Neuron (in vitro differentiated cells): ENCODE measurements at regions not wholly inside any gene's neighbourhood (a gene's known extent, or its start where the extent isn't known, plus 50 kb on each side); places are given as distances from the start of the nearest gene placed in this dataset.
"Not testable (repeated sequence)": the region's sequence is repeated elsewhere in the genome, so short reads cannot be mapped to it uniquely, and the experiment has no call there.

Experiments used
- H2AFZ ChIP-seq: one replicate; pipeline ENCODE4 v1.6.1; 2013; ENCODE audit warnings: low read depth, mild to moderate bottlenecking, inconsistent platforms, low read length, moderate library complexity
- H3K27me3 ChIP-seq: one replicate; pipeline ENCODE4 v1.6.1; 2013; ENCODE audit warnings: low read length; ENCODE audit not compliant: insufficient read depth
- H3K36me3 ChIP-seq: one replicate; pipeline ENCODE4 v1.6.1; 2013; ENCODE audit warnings: low read length; ENCODE audit not compliant: insufficient read depth
- H3K4me1 ChIP-seq: one replicate; pipeline ENCODE4 v1.6.1; 2013; ENCODE audit warnings: low read length; ENCODE audit not compliant: insufficient read depth
- H3K4me3 ChIP-seq: 2 replicates; pipeline ENCODE4 v1.5.1; 2013; ENCODE audit warnings: mild to moderate bottlenecking, low read length, moderate library complexity
- H3K9me3 ChIP-seq: one replicate; pipeline ENCODE4 v1.6.1; 2013; ENCODE audit warnings: low read length

- not testable (repeated sequence) for H2AFZ ChIP-seq, H3K36me3 ChIP-seq, H3K9me3 ChIP-seq, H3K27me3 ChIP-seq, H3K4me1 ChIP-seq, H3K4me3 ChIP-seq
Measured at GRCh38 chr3:75319776-75320175, 344.4 kb upstream of the FRG2C start.

- Histone ChIP-seq H3K4me3 (no peak overlapping the region), H2AFZ (no peak overlapping the region), H3K4me1 (no peaks in the 10 kb centered on the region), H3K9me3 (no peaks in the 10 kb centered on the region), H3K36me3 (no peaks in the 10 kb centered on the region), H3K27me3 (no peaks in the 10 kb centered on the region)
Measured at GRCh38 chr3:75320369-75320768, 343.8 kb upstream of the FRG2C start.

GRCh38 chr3:75321060-75321459 is 343.1 kb upstream of the FRG2C start:
- H3K4me3 ChIP-seq = no peak overlapping the region
- H3K27me3 ChIP-seq = no peaks in the 10 kb centered on the region
- H3K36me3 ChIP-seq = no peaks in the 10 kb centered on the region
- no peak overlapping the region for H2AFZ ChIP-seq
- H3K9me3 ChIP-seq = no peaks in the 10 kb centered on the region
- H3K4me1 ChIP-seq = no peaks in the 10 kb centered on the region

GRCh38 chr3:75323936-75324335 is 340.2 kb upstream of the FRG2C start:
- not testable (repeated sequence) for H3K36me3 ChIP-seq, H3K9me3 ChIP-seq, H3K27me3 ChIP-seq, H3K4me3 ChIP-seq, H2AFZ ChIP-seq, H3K4me1 ChIP-seq

- Histone ChIP-seq H3K4me1 (no peaks in the 10 kb centered on the region), H3K36me3 (no peaks in the 10 kb centered on the region), H3K4me3 (no peak overlapping the region), H3K27me3 (no peaks in the 10 kb centered on the region), H2AFZ (no peak overlapping the region), H3K9me3 (no peaks in the 10 kb centered on the region)
Measured at GRCh38 chr3:75325716-75326115, 338.4 kb upstream of the FRG2C start.

GRCh38 chr3:75327453-75327852 is 336.7 kb upstream of the FRG2C start:
- no peaks in the 10 kb centered on the region for H3K9me3 ChIP-seq
- H3K36me3 ChIP-seq = no peaks in the 10 kb centered on the region
- H3K27me3 ChIP-seq = no peaks in the 10 kb centered on the region
- H3K4me3 ChIP-seq = no peak overlapping the region
- H3K4me1 ChIP-seq = no peaks in the 10 kb centered on the region
- no peak overlapping the region for H2AFZ ChIP-seq

- no peaks in the 10 kb centered on the region for H3K36me3 ChIP-seq
- no peak overlapping the region for H2AFZ ChIP-seq
- no peaks in the 10 kb centered on the region for H3K4me1 ChIP-seq
- H3K9me3 ChIP-seq = no peaks in the 10 kb centered on the region
- H3K27me3 ChIP-seq = no peaks in the 10 kb centered on the region
- no peak overlapping the region for H3K4me3 ChIP-seq
Measured at GRCh38 chr3:75329476-75330097, 334.5 kb upstream of the FRG2C start.

- H3K4me3 ChIP-seq, H3K9me3 ChIP-seq, H2AFZ ChIP-seq, H3K27me3 ChIP-seq, H3K4me1 ChIP-seq, H3K36me3 ChIP-seq: not testable (repeated sequence)
Measured at GRCh38 chr3:75330446-75330845, 333.7 kb upstream of the FRG2C start.

GRCh38 chr3:75332090-75332489 is 332.0 kb upstream of the FRG2C start:
- not testable (repeated sequence) for H3K9me3 ChIP-seq, H3K27me3 ChIP-seq, H2AFZ ChIP-seq, H3K4me1 ChIP-seq, H3K36me3 ChIP-seq, H3K4me3 ChIP-seq

- no peak overlapping the region for H2AFZ ChIP-seq
- no peaks in the 10 kb centered on the region for H3K36me3 ChIP-seq
- no peak overlapping the region for H3K4me3 ChIP-seq
- peaks cover 3% of the 10 kb centered on the region for H3K27me3 ChIP-seq
- no peaks in the 10 kb centered on the region for H3K9me3 ChIP-seq
- H3K4me1 ChIP-seq = no peaks in the 10 kb centered on the region
Measured at GRCh38 chr3:75332794-75333193, 331.3 kb upstream of the FRG2C start.

GRCh38 chr3:75334299-75334698 is 329.8 kb upstream of the FRG2C start:
- no peak overlapping the region for H3K4me3 ChIP-seq
- H3K4me1 ChIP-seq = no peaks in the 10 kb centered on the region
- no peaks in the 10 kb centered on the region for H3K36me3 ChIP-seq
- no peak overlapping the region for H2AFZ ChIP-seq
- no peaks in the 10 kb centered on the region for H3K9me3 ChIP-seq
- H3K27me3 ChIP-seq = peaks cover 3% of the 10 kb centered on the region

GRCh38 chr3:75337226-75337900 is 326.8 kb upstream of the FRG2C start:
- Histone ChIP-seq H3K9me3 (no peaks in the 10 kb centered on the region), H3K27me3 (peaks cover 3% of the 10 kb centered on the region)

GRCh38 chr3:75338342-75338741 is 325.8 kb upstream of the FRG2C start:
- Histone ChIP-seq H2AFZ (no peak overlapping the region), H3K4me3 (no peak overlapping the region)

More at GRCh38 chr3:75337226-75337900, 326.8 kb upstream of the FRG2C start:
- Histone ChIP-seq H3K4me3 (no peak overlapping the region), H3K4me1 (no peaks in the 10 kb centered on the region), H3K36me3 (no peaks in the 10 kb centered on the region), H2AFZ (no peak overlapping the region)

More at GRCh38 chr3:75338342-75338741, 325.8 kb upstream of the FRG2C start:
- Histone ChIP-seq H3K27me3 (peaks cover 3% of the 10 kb centered on the region), H3K4me1 (no peaks in the 10 kb centered on the region), H3K36me3 (no peaks in the 10 kb centered on the region), H3K9me3 (no peaks in the 10 kb centered on the region)
